GM12878 (cell line): ENCODE measurements at regions not wholly inside any gene's neighbourhood (a gene's known extent, or its start where the extent isn't known, plus 50 kb on each side); places are given as distances from the start of the nearest gene placed in this dataset.

Source experiments
- EZH2 ChIP-seq: IDR thresholded peaks from 2 replicates; pipeline ENCODE4 v1.6.1; 2012; ENCODE audit warnings: low read depth, mild to moderate bottlenecking, control low read depth, inconsistent platforms, low read length, borderline replicate concordance; ENCODE audit not compliant: control insufficient read depth
- MYC ChIP-seq: IDR thresholded peaks from 2 replicates; pipeline ENCODE4 v1.6.1; 2011; ENCODE audit warnings: mild to moderate bottlenecking, low read length, moderate library complexity, inconsistent platforms; ENCODE audit not compliant: insufficient read depth, insufficient replicate concordance, insufficient read length, severe bottlenecking
- REST ChIP-seq: IDR thresholded peaks from 2 replicates; pipeline ENCODE4 v1.6.1; 2012; ENCODE audit warnings: mild to moderate bottlenecking, low read depth, low read length
- ZBTB4 ChIP-seq: fragments of 450-650 bp; formaldehyde crosslinking; IDR thresholded peaks from 2 replicates; pipeline ENCODE4 v1.4.0; 2022; ENCODE audit warnings: mild to moderate bottlenecking, moderate library complexity

- no peak for TF ChIP-seq REST
- TF ChIP-seq MYC, result no peak
- no peak for TF ChIP-seq EZH2
- TF ChIP-seq ZBTB4 (CRISPR knock-in tag), result no peak
Observed at GRCh38 chr6:84448331-84448730, 220.9 kb upstream of the CEP162 start.
